ENCODE measurements at regions not wholly inside any gene's neighbourhood (a gene's known extent, or its start where the extent isn't known, plus 50 kb on each side); places are given as distances from the start of the nearest gene placed in this dataset.

GRCh38 chr4:15232366-15233263, 195.2 kb upstream of the C1QTNF7 start:
- DNase-seq, result no peak

GRCh38 chr4:15233264-15233597, 194.6 kb upstream of the C1QTNF7 start:
- no peak for DNase-seq

GRCh38 chr4:15233626-15234025, 194.2 kb upstream of the C1QTNF7 start:
- no peak for DNase-seq

GRCh38 chr4:15234116-15234855, 193.5 kb upstream of the C1QTNF7 start:
- DNase-seq, result no peak

GRCh38 chr4:15234856-15235126, 193.0 kb upstream of the C1QTNF7 start:
- DNase-seq, result no peak

GRCh38 chr4:15235135-15235534, 192.7 kb upstream of the C1QTNF7 start:
- DNase-seq, result no peak

- no peak for DNase-seq
These were observed 190.1 kb upstream of the C1QTNF7 start for GRCh38 chr4:15237648-15238230.

- DNase-seq, result no peak
These were observed 189.1 kb upstream of the C1QTNF7 start for GRCh38 chr4:15238720-15239119.

GRCh38 chr4:15239866-15240265, 188.0 kb upstream of the C1QTNF7 start:
- no peak for DNase-seq

GRCh38 chr4:15240764-15241163, 187.1 kb upstream of the C1QTNF7 start:
- DNase-seq, result no peak

- DNase-seq, result no peak
These were observed 185.8 kb upstream of the C1QTNF7 start for GRCh38 chr4:15242021-15242420.

- no peak for DNase-seq
These were observed 183.5 kb upstream of the C1QTNF7 start for GRCh38 chr4:15244354-15244753.

GRCh38 chr4:15245006-15245530, 182.8 kb upstream of the C1QTNF7 start:
- no peak for DNase-seq

- no peak for DNase-seq
These were observed 177.8 kb upstream of the C1QTNF7 start for GRCh38 chr4:15250021-15250441.

GRCh38 chr4:15253349-15253748, 174.5 kb upstream of the C1QTNF7 start:
- no peak for DNase-seq

- no peak for DNase-seq
These were observed 173.5 kb upstream of the C1QTNF7 start for GRCh38 chr4:15254236-15254880.

- DNase-seq, result no peak
These were observed 172.3 kb upstream of the C1QTNF7 start for GRCh38 chr4:15255537-15255936.

- no peak for DNase-seq
These were observed 167.1 kb upstream of the C1QTNF7 start for GRCh38 chr4:15260758-15261157.

GRCh38 chr4:15262396-15262795, 165.4 kb upstream of the C1QTNF7 start:
- DNase-seq, result no peak

- DNase-seq, result no peak
These were observed 157.6 kb upstream of the C1QTNF7 start for GRCh38 chr4:15270201-15270600.

GRCh38 chr4:15286041-15286440, 141.8 kb upstream of the C1QTNF7 start:
- no peak for DNase-seq

GRCh38 chr4:15291122-15291521, 136.7 kb upstream of the C1QTNF7 start:
- DNase-seq, result no peak

GRCh38 chr4:15293711-15294110, 134.1 kb upstream of the C1QTNF7 start:
- DNase-seq, result no peak

Data from NCI-H2171 treated with DMSO at 0.1 percent for 48 hours (cell line).